ENCODE measurements at regions not wholly inside any gene's neighbourhood (a gene's known extent, or its start where the extent isn't known, plus 50 kb on each side); places are given as distances from the start of the nearest gene placed in this dataset.

GRCh38 chr16:64459821-64460220, 662.0 kb downstream of the CDH11 start:
- TF ChIP-seq CTCF (IDR thresholded peaks at IDR 0.05) (no peak), POLR2A (IDR thresholded peaks at IDR 0.05) (no peak)

Data from testis (tissue), 2 donors.